GM19372 (cell line): ENCODE measurements at regions not wholly inside any gene's neighbourhood (a gene's known extent, or its start where the extent isn't known, plus 50 kb on each side); places are given as distances from the start of the nearest gene placed in this dataset.
"Not testable (repeated sequence)": the region's sequence is repeated elsewhere in the genome, so short reads cannot be mapped to it uniquely, and the experiment has no call there.

Source experiments
- ATAC-seq: cut with Tn5 transposase; IDR thresholded peaks from one replicate; pipeline ENCODE4 v1.9.1; 2021; ENCODE audit warnings: mild to moderate bottlenecking, low read depth, moderate library complexity; ENCODE audit not compliant: unreplicated experiment

- not testable (repeated sequence) for ATAC-seq
Observed at GRCh38 chr14:30409508-30410015, 149.4 kb upstream of the G2E3 start.

DNA sequence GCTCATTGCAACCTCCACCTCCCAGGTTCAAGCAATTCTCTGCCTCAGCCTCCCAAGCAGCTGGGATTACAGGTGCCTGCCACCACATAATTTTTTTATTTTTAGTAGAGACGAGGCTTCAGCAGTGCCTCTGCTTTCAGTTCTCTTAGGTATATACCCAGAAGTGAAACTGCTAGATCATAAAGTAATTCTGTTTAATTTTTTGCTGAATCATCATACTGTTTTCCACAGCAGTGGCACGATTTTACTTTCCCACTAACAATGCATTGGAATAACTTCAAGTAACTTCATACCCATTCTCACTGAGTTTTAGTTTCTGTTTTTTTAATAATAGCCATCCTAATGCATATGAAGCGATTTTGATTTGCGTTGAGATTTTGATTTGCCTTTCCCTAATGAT lies 148.0 kb upstream of the G2E3 start:
- no peak for ATAC-seq

DNA sequence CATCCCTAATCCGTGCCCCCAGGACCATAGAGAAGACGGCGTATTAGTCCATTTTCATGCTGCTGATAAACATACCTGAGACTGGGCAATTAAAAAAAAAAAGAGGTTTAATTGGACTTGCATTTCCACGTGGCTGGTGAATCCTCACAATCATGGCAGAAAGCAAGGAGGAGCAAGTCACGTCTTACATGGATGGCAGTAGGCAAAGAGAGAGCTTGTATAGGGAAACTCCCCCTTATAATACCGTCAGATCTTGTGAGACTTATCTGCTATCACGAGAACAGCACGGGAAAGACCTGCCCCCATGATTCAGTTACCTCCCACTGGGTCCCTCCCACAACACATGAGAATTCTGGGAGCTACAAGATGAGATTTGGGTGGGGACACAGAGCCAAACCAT lies 145.8 kb upstream of the G2E3 start:
- ATAC-seq: not testable (repeated sequence)

GRCh38 chr14:30417121-30417520 lies 141.8 kb upstream of the G2E3 start:
- no peak for ATAC-seq

GRCh38 chr14:30417999-30418398 lies 141.0 kb upstream of the G2E3 start:
- ATAC-seq: no peak

- ATAC-seq: no peak
Observed at GRCh38 chr14:30419037-30419436, 139.9 kb upstream of the G2E3 start.

- ATAC-seq: no peak
Observed at GRCh38 chr14:30420515-30420914, 138.4 kb upstream of the G2E3 start.

GRCh38 chr14:30426463-30426862 lies 132.5 kb upstream of the G2E3 start:
- ATAC-seq: no peak

DNA sequence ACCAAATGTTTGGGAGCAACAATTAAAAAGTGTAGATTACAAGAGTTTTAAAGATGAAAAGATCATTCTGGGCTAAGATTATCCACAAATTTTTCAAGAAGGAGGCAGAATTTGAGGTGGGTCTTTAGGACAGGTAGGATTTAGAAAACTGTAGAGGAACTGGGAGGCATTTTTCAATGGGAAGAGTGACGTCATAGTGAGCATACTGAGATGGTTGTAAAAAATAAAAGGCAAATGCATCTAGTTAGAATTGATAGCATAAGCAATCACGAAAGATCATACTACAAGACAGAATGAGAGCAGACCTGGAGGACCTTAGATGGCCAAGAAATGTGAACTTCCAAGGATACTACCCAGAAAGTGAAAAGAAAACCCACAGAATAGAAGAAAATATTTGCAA lies 131.6 kb upstream of the G2E3 start:
- no peak for ATAC-seq

GRCh38 chr14:30427846-30428245 lies 131.1 kb upstream of the G2E3 start:
- ATAC-seq: no peak

DNA sequence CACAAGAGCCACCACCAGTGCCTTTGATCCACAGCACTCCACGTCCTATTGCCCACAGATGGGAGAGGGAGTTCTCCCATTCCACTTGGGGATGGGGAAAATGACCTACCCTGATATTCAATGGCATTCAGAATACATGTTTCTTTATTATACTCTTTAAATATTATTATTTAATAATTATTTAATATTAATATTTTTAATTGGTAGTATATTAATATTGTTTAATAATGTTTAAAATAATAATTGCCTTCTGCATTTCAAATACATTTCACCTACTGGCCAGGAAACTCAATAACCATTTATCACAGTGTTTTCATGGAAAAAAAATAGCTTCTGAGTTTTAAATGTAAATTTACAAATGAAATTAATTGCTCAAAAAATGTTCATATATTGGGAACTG lies 127.4 kb upstream of the G2E3 start:
- no peak for ATAC-seq

DNA sequence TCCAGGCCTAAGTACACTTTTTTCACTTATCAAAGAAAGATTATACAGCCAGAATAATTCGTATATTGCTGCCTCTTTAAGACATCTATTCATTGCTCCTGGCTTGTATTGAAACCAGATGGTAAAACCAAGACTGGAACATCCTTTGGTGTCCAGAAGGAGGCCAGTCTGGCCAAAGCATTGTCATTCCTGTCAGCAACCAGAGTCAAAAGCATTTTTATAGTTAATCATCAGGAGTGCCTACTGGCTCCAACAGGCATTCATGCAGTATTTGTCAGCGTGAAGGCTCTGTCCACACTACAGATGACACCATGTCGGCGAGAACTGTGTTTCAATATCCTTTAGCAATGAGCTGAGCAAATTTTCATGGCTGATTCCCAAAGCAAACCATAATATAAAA lies 118.0 kb upstream of the G2E3 start:
- no peak for ATAC-seq

DNA sequence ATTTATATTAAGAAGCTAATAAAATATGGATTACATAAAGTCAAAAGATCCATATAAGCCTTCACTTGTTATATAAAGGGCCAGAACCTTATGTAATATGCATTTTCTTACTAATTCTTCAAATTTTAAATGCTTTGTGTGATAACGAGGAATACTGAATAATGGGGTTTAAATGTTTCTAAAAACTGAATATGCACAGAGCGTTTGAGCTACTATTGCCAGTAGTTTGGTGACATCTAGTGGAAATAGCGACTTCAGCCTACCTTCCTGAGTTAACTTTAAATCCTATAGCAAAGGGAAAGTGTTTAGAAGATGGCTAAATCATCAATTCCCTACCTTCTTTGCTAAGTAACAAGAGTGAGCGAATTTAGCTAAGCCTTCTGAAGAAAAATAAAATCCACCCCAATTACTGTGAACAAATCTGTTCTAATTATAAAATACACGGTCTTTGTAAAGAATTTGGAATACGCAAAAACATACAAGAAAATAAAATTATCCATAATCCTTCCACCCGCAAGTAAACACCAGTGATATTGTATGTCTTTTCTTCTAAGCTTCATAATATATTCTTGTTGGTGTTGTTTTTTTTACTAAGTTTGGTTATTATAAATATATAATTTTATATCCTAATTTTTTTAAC lies 115.5 kb upstream of the G2E3 start:
- ATAC-seq: no peak

GRCh38 chr14:30444451-30444850 lies 114.5 kb upstream of the G2E3 start:
- ATAC-seq: no peak

- no peak for ATAC-seq
Observed at GRCh38 chr14:30445011-30445793, 113.8 kb upstream of the G2E3 start.

- ATAC-seq: no peak
Observed at GRCh38 chr14:30445852-30446251, 113.1 kb upstream of the G2E3 start.

GRCh38 chr14:30450631-30451545 lies 108.1 kb upstream of the G2E3 start:
- ATAC-seq: no peak

DNA sequence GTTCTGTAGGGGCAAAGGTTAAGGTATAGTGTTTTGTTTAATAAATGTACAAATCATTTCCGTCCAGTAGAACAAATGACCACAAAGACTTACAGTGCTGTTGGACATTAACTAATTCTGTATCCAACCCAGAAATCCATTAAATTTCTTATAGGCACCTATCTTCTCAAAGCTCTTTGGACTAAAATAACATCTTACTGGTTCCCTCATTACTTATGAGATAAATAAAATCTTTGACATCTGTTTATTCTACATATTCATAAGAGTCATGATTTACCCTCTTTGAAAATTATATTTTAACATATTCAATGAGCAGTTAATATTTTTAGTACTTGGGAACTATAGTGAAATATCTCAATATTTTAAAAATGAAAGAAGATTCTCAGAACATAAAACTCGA lies 102.7 kb upstream of the G2E3 start:
- ATAC-seq: no peak

DNA sequence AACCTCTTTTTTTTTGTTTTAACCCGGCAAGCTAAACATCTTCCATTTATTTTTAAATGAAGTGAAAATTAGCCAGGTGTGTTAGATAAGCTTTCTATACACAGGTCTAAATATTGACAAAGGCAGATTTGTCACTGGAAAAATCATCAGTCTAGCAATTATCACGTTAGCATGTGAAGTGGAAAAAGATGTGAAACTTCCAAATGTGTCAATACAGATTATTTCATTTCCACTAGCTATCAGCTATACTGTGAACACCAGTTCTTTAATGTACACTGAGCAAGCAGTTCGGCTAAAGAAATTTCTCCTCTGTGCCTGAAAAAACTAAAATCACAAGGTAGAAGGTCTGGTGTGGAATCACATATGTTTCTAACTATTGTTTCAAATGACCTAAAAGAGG lies 96.6 kb upstream of the G2E3 start:
- no peak for ATAC-seq

DNA sequence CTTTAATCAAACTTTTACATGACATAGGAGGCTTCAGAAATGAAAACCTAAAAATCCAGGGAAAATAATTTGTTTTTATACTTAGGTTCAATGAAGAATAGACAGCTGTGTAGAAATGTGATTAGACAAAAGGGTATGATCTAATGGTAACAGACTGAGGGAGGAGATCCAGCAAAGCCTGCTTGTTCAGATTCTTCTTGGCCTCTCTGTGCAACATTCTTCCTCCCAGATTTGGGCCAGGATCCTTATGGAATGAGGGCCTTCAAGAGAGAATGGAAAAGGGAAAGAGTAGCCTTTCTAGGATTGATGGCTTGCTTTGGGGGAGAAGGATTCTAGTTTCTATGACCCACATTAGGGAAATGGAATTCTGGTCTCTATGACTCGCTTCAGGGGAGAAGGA lies 94.5 kb upstream of the G2E3 start:
- ATAC-seq: no peak

DNA sequence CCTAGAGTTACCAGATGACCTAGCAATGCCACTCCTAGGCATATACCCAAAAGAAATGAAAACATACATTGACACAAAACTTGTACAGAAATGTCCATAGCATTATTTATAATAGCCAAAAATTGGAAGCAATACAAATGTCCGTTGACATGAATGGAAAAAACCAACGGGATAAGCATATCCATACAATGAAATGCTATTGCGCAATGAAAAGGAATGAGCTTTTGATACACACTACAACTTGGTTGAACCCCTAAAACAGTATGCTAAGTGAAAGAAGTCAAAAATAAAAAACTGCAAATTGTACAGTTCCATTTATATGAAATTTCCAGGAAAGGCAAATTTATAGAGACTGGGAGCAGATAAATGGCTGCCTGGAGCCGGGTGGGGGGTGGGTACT lies 90.6 kb upstream of the G2E3 start:
- ATAC-seq: no peak
